ENCODE measurements at regions not wholly inside any gene's neighbourhood (a gene's known extent, or its start where the extent isn't known, plus 50 kb on each side); places are given as distances from the start of the nearest gene placed in this dataset.

- intact Hi-C loops (cut with DNase I; ENCODE audit: low total_unique reads) = no loop called here
- in situ Hi-C loops (cut with MboI; ENCODE audit: low pct_ligation_motif_present in 1 of 4, low pct_unique_long_range_greater_than_20kb in 1 of 4, low sequenced_read_pairs in 3 of 4) = no loop called here
Observed at GRCh38 chr1:55943012-55943411, 636.4 kb downstream of the PLPP3 start.

GRCh38 chr1:55939866-55940265 lies 639.5 kb downstream of the PLPP3 start:
- Histone ChIP-seq H3K4me1 (no peaks in the 10 kb centered on the region), H3K27me3 (no peaks in the 10 kb centered on the region), H3K9me3 (no peaks in the 10 kb centered on the region), H3K36me3 (no peaks in the 10 kb centered on the region), H3K4me3 (no peak overlapping the region), H3K27ac (no peak overlapping the region)
- TF ChIP-seq POLR2AphosphoS5 (IDR thresholded peaks at IDR 0.05) (no peak), CTCF (IDR thresholded peaks at IDR 0.05) (no peak), EP300 (IDR thresholded peaks at IDR 0.05; ENCODE audit: low read depth) (no peak), POLR2A (IDR thresholded peaks at IDR 0.05) (no peak)
- in situ Hi-C loops (cut with MboI; ENCODE audit: low pct_ligation_motif_present in 1 of 4, low pct_unique_long_range_greater_than_20kb in 1 of 4, low sequenced_read_pairs in 3 of 4) = no loop called here
- intact Hi-C loops (cut with DNase I; ENCODE audit: low total_unique reads) = no loop called here
- WGBS, 2 donors (ENCODE audit: low coverage in 1 of 2) = 68% methylated on average over 1 of the region's 1 CpG; no CpG with 5 or more reads in 1 of the 2 donors
- no peak for DNase-seq

More at GRCh38 chr1:55943012-55943411, 636.4 kb downstream of the PLPP3 start:
- Histone ChIP-seq H3K27me3 (no peaks in the 10 kb centered on the region), H3K36me3 (no peaks in the 10 kb centered on the region), H3K9me3 (no peaks in the 10 kb centered on the region), H3K4me3 (no peak overlapping the region), H3K4me1 (no peaks in the 10 kb centered on the region), H3K27ac (no peak overlapping the region)
- WGBS, 2 donors (ENCODE audit: low coverage in 1 of 2) = 72 to 95% methylated on average over 2 of the region's 2 CpGs
- DNase-seq = no peak
- TF ChIP-seq POLR2A (IDR thresholded peaks at IDR 0.05) (no peak), CTCF (IDR thresholded peaks at IDR 0.05) (no peak), POLR2AphosphoS5 (IDR thresholded peaks at IDR 0.05) (no peak), EP300 (IDR thresholded peaks at IDR 0.05; ENCODE audit: low read depth) (no peak)

- Histone ChIP-seq H3K27ac (no peak overlapping the region), H3K4me1 (no peaks in the 10 kb centered on the region), H3K27me3 (no peaks in the 10 kb centered on the region), H3K4me3 (no peak overlapping the region), H3K9me3 (no peaks in the 10 kb centered on the region), H3K36me3 (no peaks in the 10 kb centered on the region)
- WGBS, 2 donors (ENCODE audit: low coverage in 1 of 2) = 81 to 96% methylated on average over 3 to 6 of the region's 6 CpGs
- in situ Hi-C loops (cut with MboI; ENCODE audit: low pct_ligation_motif_present in 1 of 4, low pct_unique_long_range_greater_than_20kb in 1 of 4, low sequenced_read_pairs in 3 of 4) (no loop called here), intact Hi-C loops (cut with DNase I; ENCODE audit: low total_unique reads) (no loop called here)
- DNase-seq = no peak
- TF ChIP-seq POLR2AphosphoS5 (IDR thresholded peaks at IDR 0.05) = no peak
- no peak for TF ChIP-seq CTCF (IDR thresholded peaks at IDR 0.05)
- TF ChIP-seq EP300 (IDR thresholded peaks at IDR 0.05; ENCODE audit: low read depth) = no peak
- no peak for TF ChIP-seq POLR2A (IDR thresholded peaks at IDR 0.05)
Observed at GRCh38 chr1:55938861-55939260, 640.5 kb downstream of the PLPP3 start.

- Histone ChIP-seq H3K9me3 (no peaks in the 10 kb centered on the region), H3K27ac (no peak overlapping the region), H3K27me3 (no peaks in the 10 kb centered on the region), H3K4me1 (no peaks in the 10 kb centered on the region), H3K36me3 (no peaks in the 10 kb centered on the region), H3K4me3 (no peak overlapping the region)
- TF ChIP-seq EP300 (IDR thresholded peaks at IDR 0.05; ENCODE audit: low read depth) = no peak
- TF ChIP-seq CTCF (IDR thresholded peaks at IDR 0.05) = no peak
- no peak for TF ChIP-seq POLR2A (IDR thresholded peaks at IDR 0.05)
- no peak for TF ChIP-seq POLR2AphosphoS5 (IDR thresholded peaks at IDR 0.05)
- intact Hi-C loops (cut with DNase I; ENCODE audit: low total_unique reads) = no loop called here
- DNase-seq = no peak
- 20 to 82% methylated on average over 1 to 5 of the region's 5 CpGs for WGBS, 2 donors (ENCODE audit: low coverage in 1 of 2)
- in situ Hi-C loops (cut with MboI; ENCODE audit: low pct_ligation_motif_present in 1 of 4, low pct_unique_long_range_greater_than_20kb in 1 of 4, low sequenced_read_pairs in 3 of 4) = no loop called here
Observed at GRCh38 chr1:55938376-55938850, 641.0 kb downstream of the PLPP3 start.
